CD4-positive, alpha-beta T cell treated with Interleukin-10 for 1 hour (primary cell): ENCODE measurements at regions not wholly inside any gene's neighbourhood (a gene's known extent, or its start where the extent isn't known, plus 50 kb on each side); places are given as distances from the start of the nearest gene placed in this dataset.

ENCODE experiments used
- DNase-seq: peaks from one replicate; pipeline ENCODE4 v3.0.0-alpha.2; 2020

DNA sequence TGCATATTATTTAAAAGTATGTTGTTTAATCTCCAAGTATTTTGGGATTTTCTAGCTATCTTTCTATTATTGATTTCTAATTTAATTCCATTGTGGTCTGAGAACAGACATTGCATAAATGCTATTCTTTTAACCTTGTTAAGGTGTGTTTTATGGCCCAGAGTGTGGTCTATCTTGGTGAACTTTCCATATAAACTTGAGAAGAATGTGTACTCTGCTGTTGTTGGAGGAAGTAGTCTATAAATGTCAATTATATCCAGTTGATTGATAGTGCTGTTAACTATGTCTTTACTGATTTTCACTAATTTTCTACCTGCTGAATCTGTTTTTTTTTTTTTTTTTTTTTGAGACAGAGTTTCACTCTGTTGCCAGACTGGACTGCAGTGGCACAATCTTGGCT lies 180.9 kb downstream of the ZNF621 start:
- no peak for DNase-seq

DNA sequence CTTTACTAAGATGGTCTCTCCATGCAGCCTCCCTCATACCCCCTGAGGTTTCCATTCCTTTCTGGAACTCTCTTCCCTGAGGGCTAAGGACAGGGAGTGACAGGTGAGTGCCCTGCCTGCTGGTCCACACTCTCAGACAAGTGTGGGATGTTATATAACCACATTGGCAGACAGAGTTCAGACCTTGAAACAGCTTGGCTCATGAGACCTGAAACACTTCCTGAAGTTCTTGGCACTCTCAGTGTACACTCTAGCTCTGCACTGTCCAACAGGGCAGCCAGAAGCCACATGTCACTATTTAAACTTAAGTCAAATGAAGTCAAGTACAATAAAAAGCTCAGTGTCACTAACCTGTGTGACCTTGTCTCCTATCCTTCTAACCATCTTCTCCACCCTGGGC lies 188.5 kb downstream of the ZNF621 start:
- DNase-seq = no peak

DNA sequence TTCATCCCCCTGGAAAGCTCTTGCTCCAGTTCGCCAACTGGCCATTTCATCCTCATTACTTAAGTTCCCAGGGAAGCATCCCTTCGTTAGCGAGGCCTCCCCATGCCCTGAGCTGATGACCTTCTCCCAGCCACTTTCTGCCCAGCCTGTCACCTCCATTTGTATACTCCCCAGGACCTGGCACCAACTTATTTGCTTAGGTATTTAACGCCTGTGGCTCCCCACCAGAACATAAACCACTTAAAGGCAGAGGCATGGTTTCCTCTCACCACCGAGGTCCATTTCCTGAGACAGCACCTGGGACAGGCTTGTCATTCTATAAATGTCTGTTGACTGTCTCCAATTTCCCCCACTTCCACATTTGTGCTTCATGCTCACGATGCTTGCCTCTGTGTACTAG lies 189.0 kb downstream of the ZNF621 start:
- DNase-seq = no peak

DNA sequence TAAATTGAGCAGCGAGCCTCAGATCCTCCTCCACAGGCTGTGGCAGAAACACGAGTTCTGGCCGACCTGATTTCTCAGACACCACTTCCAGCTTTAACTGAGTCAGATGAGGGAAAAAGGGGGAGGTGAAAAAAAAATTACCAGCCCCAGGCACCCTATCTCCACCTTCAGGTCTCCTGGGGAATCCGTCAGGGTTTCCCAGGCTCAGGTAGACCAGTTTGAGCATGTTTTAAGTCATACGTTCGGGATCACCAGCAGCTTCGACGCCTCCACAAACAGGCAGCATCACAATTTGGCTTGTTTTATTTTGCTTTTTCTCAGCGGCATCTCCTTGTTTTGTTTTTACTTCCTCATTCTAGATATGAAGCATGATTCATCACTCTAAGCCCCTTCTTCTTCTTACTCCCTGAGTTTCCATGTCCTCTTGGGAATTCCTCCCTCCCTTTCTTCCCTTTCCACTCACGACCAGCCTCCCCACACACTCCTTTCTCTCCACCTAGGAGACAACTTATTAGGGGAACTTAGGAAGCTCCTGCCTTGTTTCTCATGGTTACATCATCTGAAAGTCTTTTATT lies 190.1 kb downstream of the ZNF621 start:
- DNase-seq = no peak

DNA sequence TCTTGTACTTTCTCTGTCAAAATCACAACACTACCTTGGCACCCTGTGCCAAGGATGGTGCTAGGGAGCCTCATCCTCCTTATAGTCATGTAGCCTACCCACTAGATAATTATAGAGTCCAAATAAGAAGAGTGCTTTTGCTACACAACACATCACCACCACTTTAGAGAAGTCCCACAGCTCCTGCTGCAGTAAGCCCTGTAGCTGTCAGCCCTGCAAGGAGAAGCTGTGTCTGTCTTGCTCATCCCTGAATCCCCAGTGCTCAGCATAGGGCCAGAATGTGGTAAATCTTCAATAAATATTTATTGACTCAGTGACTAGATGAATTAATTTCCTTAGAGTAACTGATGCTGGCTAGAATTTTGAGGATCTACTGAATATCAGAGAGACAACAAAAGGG lies 190.8 kb downstream of the ZNF621 start:
- no peak for DNase-seq

DNA sequence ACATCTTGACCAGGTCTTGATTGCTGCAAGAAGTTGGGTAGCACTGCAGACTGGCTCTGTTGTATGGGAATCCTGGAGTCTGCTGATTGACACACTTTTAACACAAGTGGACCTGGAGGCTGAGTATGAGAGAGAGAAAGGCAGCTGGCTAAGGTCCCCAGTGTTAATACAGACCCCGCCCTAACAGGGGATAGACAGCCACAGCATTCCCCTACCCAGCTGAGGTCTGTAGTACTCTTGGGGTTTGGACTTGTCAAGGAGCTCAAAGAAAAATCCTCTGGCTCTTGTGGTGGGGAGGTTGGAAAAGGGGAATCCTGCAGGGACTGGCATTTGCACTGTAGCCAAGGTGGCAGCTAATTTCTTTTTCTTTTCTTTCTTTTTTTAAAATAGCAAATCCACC lies 192.7 kb downstream of the ZNF621 start:
- no peak for DNase-seq

DNA sequence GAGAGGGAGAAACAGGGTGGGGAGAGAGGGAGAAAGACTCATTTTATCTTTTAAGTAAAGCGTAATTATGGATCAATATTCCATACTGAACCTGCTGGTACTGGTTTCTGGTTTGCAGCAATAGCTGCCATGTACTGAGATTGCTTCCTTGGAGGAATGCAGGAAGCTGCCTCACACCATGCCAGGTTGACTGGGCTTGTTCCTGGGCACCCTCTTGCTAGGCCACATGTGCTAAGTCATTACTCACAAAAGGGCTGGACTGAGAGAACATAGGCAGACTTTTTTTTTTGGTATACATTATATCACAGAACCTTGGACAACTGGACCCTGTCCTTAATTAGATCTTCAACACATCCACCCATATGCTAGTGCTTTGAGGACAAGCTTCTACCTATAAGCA lies 193.4 kb downstream of the ZNF621 start:
- DNase-seq = no peak

DNA sequence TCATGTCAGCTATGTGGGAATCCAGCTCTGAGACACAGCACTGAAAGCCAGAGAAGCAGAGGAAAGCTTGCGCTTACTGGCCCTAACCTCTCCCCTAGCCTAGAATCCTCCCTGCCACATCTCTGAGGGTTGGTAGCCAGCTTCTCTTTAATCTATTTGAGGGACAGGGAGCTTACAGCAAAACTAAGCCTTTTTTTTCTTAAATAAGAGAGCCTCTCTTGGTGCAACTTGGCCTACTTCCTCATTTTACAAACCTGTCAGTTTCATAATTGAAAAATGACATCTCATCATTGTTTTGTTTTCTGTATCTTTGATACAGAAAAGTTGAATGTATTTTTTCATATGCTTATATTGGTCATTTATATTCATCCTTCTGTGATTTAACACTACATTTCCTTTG lies 193.9 kb downstream of the ZNF621 start:
- no peak for DNase-seq

DNA sequence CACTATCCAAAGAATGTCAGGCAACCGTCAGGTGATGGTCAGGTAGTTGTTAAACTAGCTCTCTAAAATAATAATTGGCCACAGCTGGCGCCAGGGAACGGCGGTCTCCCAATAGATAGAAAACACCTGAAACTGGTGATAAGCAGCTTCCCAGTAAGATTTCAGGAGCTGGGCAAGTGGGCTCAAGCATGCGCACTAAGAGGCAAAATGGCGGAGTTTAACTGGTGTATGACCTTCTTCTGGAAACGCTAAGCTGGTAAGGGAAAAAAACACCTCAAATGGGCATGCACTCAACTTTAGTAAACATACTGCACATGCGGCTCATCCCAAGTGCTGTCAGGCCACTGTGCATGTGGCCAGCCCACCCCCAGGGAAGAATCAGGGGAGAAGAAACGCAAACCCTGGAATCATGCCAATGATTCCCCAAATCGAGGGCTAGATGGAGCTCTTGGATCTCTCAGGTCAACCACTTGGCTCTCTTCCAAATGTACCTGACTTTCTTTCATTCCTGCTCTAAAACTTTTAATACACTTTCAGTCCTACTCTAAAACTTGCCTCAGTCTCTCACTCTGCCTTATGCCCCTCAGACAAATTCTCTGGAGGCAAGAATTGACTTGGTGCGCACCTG lies 195.0 kb downstream of the ZNF621 start:
- DNase-seq = no peak

DNA sequence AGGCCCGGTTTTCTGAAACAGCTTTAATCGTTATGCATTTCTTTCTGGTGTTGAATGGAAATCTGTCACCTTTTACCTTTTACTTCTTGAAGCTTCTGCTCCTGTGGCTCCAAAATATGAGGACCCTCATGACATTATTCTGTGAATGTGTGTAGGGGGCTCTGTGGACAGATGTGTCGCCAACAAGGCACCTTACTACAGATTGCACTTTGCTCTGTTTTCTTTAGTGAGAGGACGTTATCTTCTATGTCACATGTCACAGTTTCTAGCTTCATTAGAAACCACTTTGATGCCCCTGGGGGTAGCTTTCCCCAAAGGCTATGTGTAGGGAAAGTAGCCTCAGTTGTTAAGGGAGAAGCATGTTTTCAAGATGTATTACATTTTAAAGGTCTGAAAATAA lies 195.6 kb downstream of the ZNF621 start:
- no peak for DNase-seq

DNA sequence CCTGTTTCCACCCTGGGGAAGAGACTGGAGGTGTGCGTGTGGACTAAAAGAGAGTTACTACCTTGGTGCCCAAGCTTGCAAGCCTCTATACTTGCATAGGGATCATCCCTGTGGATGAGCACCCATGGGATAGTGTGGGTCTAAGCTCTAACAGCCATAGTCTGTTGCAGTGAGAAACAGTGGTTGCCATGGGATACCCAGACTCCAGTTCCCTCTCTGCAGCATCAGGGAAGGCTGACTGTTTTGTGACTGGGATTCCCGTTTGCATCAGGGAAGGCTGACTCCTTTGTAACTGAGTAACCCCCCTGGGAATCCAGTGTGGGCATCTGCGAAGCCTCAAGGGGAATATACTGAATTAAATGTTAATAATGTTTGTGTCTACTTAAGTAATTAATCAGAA lies 196.1 kb downstream of the ZNF621 start:
- DNase-seq = no peak

DNA sequence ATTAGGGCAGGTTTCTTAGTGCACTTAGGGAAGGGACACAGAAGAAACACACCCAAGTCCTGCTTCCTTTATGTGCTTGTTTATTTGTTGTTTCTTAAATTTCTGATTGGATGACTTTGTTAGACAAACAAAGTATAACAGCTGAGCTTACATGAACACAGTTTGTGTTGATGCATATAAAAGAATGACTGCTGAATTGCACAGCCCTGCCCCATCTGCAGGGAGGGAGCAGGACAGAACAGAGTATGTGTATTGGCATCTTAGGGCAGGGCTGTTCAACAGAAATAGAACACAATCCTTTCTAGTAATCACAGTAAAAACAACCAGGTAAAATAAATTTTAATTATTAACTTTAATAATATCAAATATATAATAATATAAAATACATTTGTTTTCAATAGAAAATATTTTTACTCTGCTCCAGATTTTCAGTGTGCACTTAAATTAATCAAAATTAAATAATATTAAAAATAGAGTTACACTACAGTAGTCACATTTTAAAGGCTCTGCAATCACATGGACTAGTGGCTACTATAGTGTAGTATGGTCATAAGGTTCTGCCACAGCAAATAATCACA lies 198.4 kb downstream of the ZNF621 start:
- DNase-seq = no peak

DNA sequence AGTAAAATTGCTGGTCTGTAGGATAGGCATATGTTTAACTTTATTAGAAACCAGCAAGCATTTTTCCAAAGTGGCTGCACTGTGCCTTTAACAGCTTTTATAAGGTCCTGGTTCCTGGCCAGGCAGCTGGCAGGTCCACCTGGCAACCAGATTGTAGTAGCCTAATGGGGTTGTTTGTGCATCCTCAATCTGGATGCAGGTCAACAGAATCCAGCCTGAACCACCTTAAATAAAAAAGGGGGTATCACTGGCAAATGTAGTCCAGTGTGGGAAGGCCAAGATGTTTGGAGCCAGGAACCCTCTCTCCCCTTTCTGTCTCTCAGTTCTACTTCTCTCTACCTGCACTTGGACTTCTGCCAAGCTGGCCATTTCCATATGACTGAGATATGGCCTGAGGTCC lies 200.3 kb downstream of the ZNF621 start:
- no peak for DNase-seq

DNA sequence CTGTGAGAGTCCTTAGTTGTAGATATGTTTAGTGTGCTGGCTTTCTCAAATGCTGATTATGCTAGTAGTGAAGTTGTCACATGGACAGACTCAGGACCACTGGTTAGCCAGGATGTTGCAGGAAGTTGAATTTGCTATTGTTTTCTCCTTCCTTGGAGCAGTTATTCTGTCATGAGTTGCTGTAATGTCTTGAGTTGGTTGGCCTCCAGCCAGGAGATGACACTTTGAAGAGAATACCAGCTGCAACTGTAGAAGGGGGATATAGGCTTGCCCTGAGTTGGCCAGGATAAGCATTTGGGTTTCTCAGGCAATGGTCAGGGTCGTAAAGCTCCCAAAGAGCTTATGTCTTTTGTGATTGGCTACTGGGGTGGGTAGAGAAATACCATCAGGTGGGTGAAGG lies 206.7 kb downstream of the ZNF621 start:
- DNase-seq = no peak

DNA sequence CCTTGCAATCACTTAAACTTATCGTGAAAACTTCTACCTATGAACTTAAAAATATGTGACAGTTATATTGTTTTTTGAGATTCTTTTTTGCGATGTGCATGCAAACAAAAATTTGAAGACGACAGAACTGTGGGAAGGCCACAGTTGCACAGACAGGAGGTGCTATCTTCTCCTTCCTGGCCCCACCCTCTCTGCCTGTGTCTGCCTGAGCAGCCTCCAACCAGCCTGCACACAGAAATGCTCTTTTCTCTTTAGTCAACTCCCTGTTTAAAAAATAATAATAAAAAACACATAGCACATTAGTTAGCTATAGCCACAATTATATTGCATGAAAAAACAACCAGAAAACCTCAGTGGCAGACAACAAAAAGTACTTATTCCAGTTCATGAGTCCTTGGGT lies 212.2 kb downstream of the ZNF621 start:
- no peak for DNase-seq

DNA sequence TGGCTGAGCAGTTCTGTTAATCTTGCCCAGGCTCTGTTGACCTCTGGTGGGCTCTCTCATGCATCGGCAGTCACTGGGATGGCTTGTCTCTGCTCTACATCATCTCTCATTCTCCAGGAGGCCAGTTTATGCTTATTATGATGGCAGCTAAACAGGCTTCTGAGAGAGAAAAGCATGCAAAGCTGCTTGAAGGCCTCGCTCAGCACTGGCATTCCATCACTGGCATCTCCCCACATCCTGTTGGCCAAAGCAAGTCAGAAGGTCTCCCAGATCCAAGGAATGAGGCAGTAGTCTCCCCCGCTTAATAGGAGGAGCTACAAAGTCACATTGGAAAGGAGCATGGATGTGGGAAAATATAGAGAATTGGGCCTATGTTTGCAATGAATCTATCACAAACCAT lies 212.6 kb downstream of the ZNF621 start:
- no peak for DNase-seq

DNA sequence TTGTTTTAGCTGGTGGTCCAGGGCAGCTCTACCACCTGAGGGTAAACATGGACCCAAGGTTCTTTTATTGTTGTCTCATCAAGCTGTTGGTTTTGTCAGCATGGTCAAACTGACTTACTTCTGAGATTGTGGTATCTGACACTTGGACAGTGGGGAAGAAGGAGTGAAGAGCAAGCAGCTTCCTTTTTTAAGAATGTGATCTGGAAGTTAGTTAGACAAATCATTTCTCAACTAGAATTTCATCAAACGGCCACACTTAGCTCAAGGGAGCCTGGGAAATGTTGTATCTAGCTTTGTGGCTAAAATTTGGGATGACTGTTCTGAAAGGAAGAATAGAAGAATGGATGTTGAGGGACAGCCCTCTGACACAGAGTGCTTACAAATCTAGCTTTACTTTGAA lies 215.2 kb downstream of the ZNF621 start:
- DNase-seq = no peak

DNA sequence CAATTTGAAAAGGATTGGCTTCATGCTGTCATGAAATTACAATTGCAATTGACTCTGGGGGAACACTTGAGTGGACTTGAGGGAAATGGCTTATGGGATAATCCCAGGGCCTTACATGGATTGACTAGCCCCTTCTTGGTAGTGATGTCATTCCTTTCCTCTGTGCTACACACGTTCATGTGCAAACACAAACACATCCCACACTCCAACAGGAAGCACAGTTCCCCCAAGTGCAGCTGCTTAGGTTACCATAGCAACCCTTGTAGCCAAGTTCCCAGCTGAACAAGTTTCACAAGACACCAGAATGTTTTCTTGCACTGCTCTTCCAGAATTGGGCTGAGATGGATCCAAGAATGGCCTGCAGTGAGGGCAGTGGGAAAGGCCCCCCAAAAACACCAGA lies 217.0 kb downstream of the ZNF621 start:
- no peak for DNase-seq

DNA sequence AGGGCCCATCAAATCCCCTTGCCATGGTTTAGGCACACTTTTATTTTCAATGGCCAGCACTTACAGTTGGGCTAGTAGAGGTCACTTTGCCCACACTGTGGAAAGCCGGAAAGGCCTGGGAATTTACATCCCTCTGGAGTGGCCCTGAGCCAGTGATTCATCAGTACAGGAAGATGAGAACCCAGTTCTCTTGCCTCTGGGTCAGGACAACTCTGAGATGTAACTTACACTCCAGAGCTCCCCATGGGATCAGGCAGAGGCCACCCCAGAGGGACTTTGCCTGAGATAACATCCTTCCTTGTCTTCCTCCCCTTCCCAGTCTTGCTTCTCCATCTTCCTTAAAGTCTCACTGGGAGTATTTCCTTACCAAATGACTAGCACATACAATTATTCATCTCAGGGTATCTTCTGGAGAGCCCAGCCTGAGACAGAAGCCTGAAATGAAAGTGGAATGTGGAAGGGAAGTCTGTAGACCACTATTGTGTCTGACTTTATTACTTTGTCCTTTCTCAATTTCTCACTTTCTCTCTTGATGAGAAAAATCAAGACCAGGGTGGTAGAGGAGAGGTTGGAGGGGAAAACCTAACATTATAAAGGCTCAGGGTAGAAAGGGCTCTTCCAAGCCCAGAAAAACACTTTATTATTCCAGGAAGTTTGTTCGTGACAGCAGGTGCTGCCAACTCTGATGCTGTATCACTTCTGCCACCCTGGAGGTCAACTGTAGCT lies 220.8 kb downstream of the ZNF621 start:
- no peak for DNase-seq

DNA sequence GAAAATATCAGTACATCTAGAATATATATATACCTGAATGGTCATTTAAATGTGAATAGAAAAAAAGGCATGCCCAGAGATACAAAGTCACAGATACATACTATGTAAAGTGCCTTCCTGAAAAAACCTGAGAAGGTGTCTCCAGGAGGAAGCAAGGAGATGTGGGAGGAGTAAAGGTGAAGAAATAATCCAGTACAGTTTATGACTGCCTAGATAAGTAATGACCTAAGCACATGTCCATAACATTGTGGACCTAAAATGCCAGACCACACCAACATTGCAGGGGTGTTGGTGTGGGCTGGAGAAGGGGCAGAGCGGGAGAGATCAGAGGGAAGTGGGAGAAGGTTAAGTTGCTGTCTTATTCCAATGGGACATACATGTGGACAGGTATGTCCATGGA lies 226.9 kb downstream of the ZNF621 start:
- DNase-seq = no peak

DNA sequence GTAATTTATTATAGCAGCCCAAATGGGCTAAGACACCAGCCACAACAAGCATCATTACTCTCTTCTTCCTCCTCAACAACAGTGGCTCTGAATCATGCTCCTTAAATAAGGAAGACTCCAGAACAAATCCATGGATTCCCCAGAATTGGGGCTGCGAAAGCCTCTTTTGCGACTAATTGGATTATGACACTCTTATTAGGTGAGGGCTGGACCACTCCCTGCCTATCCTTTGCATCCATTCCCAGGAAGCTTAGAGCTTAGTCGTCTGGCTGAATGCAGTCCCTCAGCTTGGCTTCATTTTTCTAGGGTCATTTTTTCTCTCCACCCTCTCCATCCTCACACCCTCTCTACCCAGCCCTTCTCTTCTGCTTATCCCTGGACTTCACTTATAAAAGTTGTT lies 227.7 kb downstream of the ZNF621 start:
- DNase-seq = no peak

DNA sequence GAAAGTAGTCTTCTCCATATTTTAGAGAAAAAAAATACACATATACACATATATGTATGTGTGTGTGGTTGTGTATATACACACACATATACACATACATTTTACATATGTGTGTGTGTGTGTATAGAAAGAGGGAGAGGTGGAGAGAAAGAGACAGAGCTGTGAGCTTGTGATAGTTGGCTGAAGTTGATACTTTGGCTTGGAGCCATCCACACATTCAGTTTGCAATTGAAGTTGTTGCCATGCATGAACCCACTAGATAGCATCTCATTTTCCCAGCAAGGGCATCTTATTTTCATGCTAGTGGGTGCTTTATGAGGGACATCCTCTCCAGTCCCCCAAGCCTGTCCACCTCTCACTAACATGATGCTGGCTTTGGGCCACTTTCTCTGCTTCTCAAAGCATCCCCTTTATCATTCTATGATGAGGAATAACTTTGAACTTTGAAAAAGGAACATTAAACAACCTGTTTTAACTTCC lies 228.6 kb downstream of the ZNF621 start:
- DNase-seq = no peak

DNA sequence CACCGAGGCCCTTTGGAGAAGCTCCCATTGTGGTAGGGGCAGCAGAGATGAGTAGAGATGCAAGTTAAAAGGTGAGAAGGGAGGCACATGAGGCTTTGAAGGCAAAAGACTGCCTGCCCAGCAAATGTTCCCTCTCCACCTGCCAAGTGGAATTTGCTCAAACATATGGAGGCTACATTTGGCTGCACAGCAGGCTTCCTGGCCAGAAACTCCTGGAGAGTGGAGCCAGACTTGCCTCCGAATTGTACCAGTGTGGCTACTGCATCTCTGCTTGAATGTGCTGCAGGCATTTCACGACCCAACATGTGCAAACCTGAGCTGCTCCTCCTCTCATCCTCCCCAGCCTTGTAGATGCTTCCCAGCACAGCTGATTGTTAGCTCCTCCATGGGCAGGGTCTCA lies 229.2 kb downstream of the ZNF621 start:
- no peak for DNase-seq

DNA sequence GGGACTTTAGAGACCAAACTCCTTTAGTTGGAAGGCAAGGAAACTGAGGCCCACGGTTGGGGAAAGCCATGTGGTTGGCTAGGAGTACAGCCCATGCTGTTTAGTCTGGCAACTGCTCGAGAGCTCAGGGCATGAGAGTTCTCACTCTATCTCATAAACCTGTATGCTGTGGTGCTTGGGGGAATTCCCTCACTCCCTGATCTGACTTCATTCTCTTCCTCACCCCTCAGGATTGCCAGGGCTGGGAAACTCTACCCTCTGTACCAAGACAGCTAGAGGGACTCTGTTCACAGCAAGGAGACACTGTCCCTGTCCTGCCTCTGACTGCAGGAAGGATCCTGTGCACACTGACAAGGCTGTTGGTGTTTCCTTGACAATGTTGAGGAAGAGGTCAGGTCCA lies 230.2 kb downstream of the ZNF621 start:
- DNase-seq = no peak
